NCI-H226 (cell line): ENCODE measurements at regions not wholly inside any gene's neighbourhood (a gene's known extent, or its start where the extent isn't known, plus 50 kb on each side); places are given as distances from the start of the nearest gene placed in this dataset.

Experiments
- DNase-seq: peaks from one replicate; pipeline ENCODE4 v3.0.0-alpha.2; 2015

GRCh38 chr4:115729739-115730266, 616.4 kb upstream of the NDST4 start:
- DNase-seq: no peak

- no peak for DNase-seq
Measured at GRCh38 chr4:115723621-115724020, 610.2 kb upstream of the NDST4 start.

- DNase-seq: peak; percentile 85
Measured at GRCh38 chr4:115720611-115721010, 607.2 kb upstream of the NDST4 start.

- no peak for DNase-seq
Measured at GRCh38 chr4:115711575-115711974, 598.2 kb upstream of the NDST4 start.

- no peak for DNase-seq
Measured at GRCh38 chr4:115688961-115689360, 575.5 kb upstream of the NDST4 start.

- DNase-seq: no peak
Measured at GRCh38 chr4:115687052-115687755, 573.8 kb upstream of the NDST4 start.

- no peak for DNase-seq
Measured at GRCh38 chr4:115678425-115678941, 565.1 kb upstream of the NDST4 start.

GRCh38 chr4:115675719-115676118, 562.3 kb upstream of the NDST4 start:
- DNase-seq: no peak

GRCh38 chr4:115674485-115674884, 561.1 kb upstream of the NDST4 start:
- DNase-seq: no peak

GRCh38 chr4:115671581-115671980, 558.2 kb upstream of the NDST4 start:
- DNase-seq: no peak

- DNase-seq: no peak
Measured at GRCh38 chr4:115670930-115671329, 557.5 kb upstream of the NDST4 start.

- DNase-seq: no peak
Measured at GRCh38 chr4:115668396-115668795, 555.0 kb upstream of the NDST4 start.

- DNase-seq: no peak
Measured at GRCh38 chr4:115664285-115664684, 550.9 kb upstream of the NDST4 start.

- no peak for DNase-seq
Measured at GRCh38 chr4:115660465-115660864, 547.0 kb upstream of the NDST4 start.

- DNase-seq: no peak
Measured at GRCh38 chr4:115657991-115658650, 544.7 kb upstream of the NDST4 start.

GRCh38 chr4:115655626-115656025, 542.2 kb upstream of the NDST4 start:
- DNase-seq: no peak

GRCh38 chr4:115648786-115649185, 535.4 kb upstream of the NDST4 start:
- DNase-seq: no peak

- no peak for DNase-seq
Measured at GRCh38 chr4:115629270-115629669, 515.9 kb upstream of the NDST4 start.

- DNase-seq: no peak
Measured at GRCh38 chr4:115609631-115610030, 496.2 kb upstream of the NDST4 start.

GRCh38 chr4:115607311-115607710, 493.9 kb upstream of the NDST4 start:
- no peak for DNase-seq

GRCh38 chr4:115596265-115597001, 483.0 kb upstream of the NDST4 start:
- no peak for DNase-seq

- DNase-seq: no peak
Measured at GRCh38 chr4:115580901-115581300, 467.5 kb upstream of the NDST4 start.

GRCh38 chr4:115575851-115576250, 462.4 kb upstream of the NDST4 start:
- no peak for DNase-seq

- no peak for DNase-seq
Measured at GRCh38 chr4:115562506-115562905, 449.1 kb upstream of the NDST4 start.
